HG03460 (cell line): ENCODE measurements at regions not wholly inside any gene's neighbourhood (a gene's known extent, or its start where the extent isn't known, plus 50 kb on each side); places are given as distances from the start of the nearest gene placed in this dataset.
"Not testable (repeated sequence)": the region's sequence is repeated elsewhere in the genome, so short reads cannot be mapped to it uniquely, and the experiment has no call there.

ENCODE experiments used
- ATAC-seq: cut with Tn5 transposase; IDR thresholded peaks from one replicate; pipeline ENCODE4 v1.9.1; 2021; ENCODE audit not compliant: unreplicated experiment

GRCh38 chr14:58875613-58876012, 237.9 kb downstream of the DACT1 start:
- ATAC-seq = no peak

- ATAC-seq = no peak
Measured at GRCh38 chr14:58876608-58877007, 238.8 kb downstream of the DACT1 start.

- no peak for ATAC-seq
Measured at GRCh38 chr14:58878439-58879139, 240.8 kb downstream of the DACT1 start.

GRCh38 chr14:58881433-58881832, 243.7 kb downstream of the DACT1 start:
- no peak for ATAC-seq

GRCh38 chr14:58882577-58883018, 244.8 kb downstream of the DACT1 start:
- ATAC-seq = no peak

- no peak for ATAC-seq
Measured at GRCh38 chr14:58884442-58884841, 246.7 kb downstream of the DACT1 start.

- ATAC-seq = no peak
Measured at GRCh38 chr14:58887931-58888330, 250.2 kb downstream of the DACT1 start.

- ATAC-seq = no peak
Measured at GRCh38 chr14:58898655-58899316, 261.0 kb downstream of the DACT1 start.

GRCh38 chr14:58899317-58899713, 261.6 kb downstream of the DACT1 start:
- ATAC-seq = no peak

- no peak for ATAC-seq
Measured at GRCh38 chr14:58901826-58902225, 264.1 kb downstream of the DACT1 start.

- ATAC-seq = no peak
Measured at GRCh38 chr14:58904776-58905175, 267.0 kb downstream of the DACT1 start.

GRCh38 chr14:58907803-58908202, 270.0 kb downstream of the DACT1 start:
- ATAC-seq = no peak

GRCh38 chr14:58912287-58912686, 274.5 kb downstream of the DACT1 start:
- no peak for ATAC-seq

GRCh38 chr14:58912799-58913432, 275.2 kb downstream of the DACT1 start:
- ATAC-seq = no peak

- no peak for ATAC-seq
Measured at GRCh38 chr14:58914279-58914855, 274.1 kb upstream of the DAAM1 start.

GRCh38 chr14:58915646-58916045, 272.8 kb upstream of the DAAM1 start:
- ATAC-seq = no peak

- ATAC-seq = no peak
Measured at GRCh38 chr14:58918066-58918738, 270.3 kb upstream of the DAAM1 start.

GRCh38 chr14:58919217-58919616, 269.2 kb upstream of the DAAM1 start:
- no peak for ATAC-seq

- ATAC-seq = no peak
Measured at GRCh38 chr14:58920230-58920629, 268.2 kb upstream of the DAAM1 start.

- not testable (repeated sequence) for ATAC-seq
Measured at GRCh38 chr14:58922201-58922940, 266.1 kb upstream of the DAAM1 start.
